ENCODE measurements at regions not wholly inside any gene's neighbourhood (a gene's known extent, or its start where the extent isn't known, plus 50 kb on each side); places are given as distances from the start of the nearest gene placed in this dataset.

DNA sequence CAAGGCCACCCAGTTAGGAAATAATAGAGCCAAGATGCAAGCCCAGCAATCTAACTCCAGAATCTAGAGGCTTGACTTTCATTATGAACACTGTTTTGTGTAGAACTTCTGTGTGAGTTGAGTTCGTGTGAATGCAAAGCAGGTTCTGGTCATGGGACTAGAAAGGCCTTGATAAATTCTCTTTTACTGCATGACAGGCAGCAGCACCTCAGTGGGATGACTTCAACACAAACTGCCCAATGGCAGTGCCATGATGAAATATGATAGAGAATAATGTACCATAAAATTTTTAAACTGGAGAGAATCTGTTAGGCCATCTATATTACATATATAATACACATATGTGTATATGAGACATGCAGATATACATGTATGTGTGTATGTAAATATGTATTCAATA lies 214.5 kb downstream of the KLF5 start:
- TF ChIP-seq, protein P1, sequence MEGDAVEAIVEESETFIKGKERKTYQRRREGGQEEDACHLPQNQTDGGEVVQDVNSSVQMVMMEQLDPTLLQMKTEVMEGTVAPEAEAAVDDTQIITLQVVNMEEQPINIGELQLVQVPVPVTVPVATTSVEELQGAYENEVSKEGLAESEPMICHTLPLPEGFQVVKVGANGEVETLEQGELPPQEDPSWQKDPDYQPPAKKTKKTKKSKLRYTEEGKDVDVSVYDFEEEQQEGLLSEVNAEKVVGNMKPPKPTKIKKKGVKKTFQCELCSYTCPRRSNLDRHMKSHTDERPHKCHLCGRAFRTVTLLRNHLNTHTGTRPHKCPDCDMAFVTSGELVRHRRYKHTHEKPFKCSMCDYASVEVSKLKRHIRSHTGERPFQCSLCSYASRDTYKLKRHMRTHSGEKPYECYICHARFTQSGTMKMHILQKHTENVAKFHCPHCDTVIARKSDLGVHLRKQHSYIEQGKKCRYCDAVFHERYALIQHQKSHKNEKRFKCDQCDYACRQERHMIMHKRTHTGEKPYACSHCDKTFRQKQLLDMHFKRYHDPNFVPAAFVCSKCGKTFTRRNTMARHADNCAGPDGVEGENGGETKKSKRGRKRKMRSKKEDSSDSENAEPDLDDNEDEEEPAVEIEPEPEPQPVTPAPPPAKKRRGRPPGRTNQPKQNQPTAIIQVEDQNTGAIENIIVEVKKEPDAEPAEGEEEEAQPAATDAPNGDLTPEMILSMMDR (IDR thresholded peaks at IDR 0.05) = no peak
- TF ChIP-seq, protein P2, sequence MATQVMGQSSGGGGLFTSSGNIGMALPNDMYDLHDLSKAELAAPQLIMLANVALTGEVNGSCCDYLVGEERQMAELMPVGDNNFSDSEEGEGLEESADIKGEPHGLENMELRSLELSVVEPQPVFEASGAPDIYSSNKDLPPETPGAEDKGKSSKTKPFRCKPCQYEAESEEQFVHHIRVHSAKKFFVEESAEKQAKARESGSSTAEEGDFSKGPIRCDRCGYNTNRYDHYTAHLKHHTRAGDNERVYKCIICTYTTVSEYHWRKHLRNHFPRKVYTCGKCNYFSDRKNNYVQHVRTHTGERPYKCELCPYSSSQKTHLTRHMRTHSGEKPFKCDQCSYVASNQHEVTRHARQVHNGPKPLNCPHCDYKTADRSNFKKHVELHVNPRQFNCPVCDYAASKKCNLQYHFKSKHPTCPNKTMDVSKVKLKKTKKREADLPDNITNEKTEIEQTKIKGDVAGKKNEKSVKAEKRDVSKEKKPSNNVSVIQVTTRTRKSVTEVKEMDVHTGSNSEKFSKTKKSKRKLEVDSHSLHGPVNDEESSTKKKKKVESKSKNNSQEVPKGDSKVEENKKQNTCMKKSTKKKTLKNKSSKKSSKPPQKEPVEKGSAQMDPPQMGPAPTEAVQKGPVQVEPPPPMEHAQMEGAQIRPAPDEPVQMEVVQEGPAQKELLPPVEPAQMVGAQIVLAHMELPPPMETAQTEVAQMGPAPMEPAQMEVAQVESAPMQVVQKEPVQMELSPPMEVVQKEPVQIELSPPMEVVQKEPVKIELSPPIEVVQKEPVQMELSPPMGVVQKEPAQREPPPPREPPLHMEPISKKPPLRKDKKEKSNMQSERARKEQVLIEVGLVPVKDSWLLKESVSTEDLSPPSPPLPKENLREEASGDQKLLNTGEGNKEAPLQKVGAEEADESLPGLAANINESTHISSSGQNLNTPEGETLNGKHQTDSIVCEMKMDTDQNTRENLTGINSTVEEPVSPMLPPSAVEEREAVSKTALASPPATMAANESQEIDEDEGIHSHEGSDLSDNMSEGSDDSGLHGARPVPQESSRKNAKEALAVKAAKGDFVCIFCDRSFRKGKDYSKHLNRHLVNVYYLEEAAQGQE (IDR thresholded peaks at IDR 0.05; ENCODE audit: insufficient read depth in 1 of 2, low read depth in 2 of 2, low read length in 1 of 2) = no peak
- TF ChIP-seq POLR2AphosphoS5 (IDR thresholded peaks at IDR 0.05; ENCODE audit: low read depth, low read length) = no peak
- no peak for TF ChIP-seq SIN3A (IDR thresholded peaks at IDR 0.05; ENCODE audit: borderline replicate concordance, insufficient read depth, low read depth, low read length)
